Prostate gland (tissue), 2 donors: ENCODE measurements at regions not wholly inside any gene's neighbourhood (a gene's known extent, or its start where the extent isn't known, plus 50 kb on each side); places are given as distances from the start of the nearest gene placed in this dataset.

Experiments used
- CTCF ChIP-seq, 4 experiments: fragments of 200-600 bp in 2 of 4; fragments of 450-650 bp in 2 of 4; sonication (generic) in 2 of 4; IDR thresholded peaks; 1 replicate in 3 of 4; 2 replicates in 1 of 4; pipeline ENCODE4 v1.5.1; 2016 to 2019; ENCODE audit warnings: antibody characterized with exemption in 4 of 4, mild to moderate bottlenecking in 2 of 4, moderate library complexity in 2 of 4
- POLR2A ChIP-seq: fragments of 450-650 bp; IDR thresholded peaks from one replicate; pipeline ENCODE4 v1.6.1; 2016; ENCODE audit warnings: antibody characterized with exemption, mild to moderate bottlenecking

GRCh38 chr13:105312906-105313305 lies 1222.6 kb downstream of the EFNB2 start:
- TF ChIP-seq CTCF (IDR thresholded peaks at IDR 0.05) (no peak), POLR2A (no peak)
